GM21576 (cell line): ENCODE measurements at regions not wholly inside any gene's neighbourhood (a gene's known extent, or its start where the extent isn't known, plus 50 kb on each side); places are given as distances from the start of the nearest gene placed in this dataset.
A peak's percentile ranks its signal among the peaks of the same experiment; 100 is the strongest.

ENCODE experiments used
- ATAC-seq: cut with Tn5 transposase; IDR thresholded peaks from one replicate; pipeline ENCODE4 v1.9.1; 2021; ENCODE audit warnings: mild to moderate bottlenecking, moderate library complexity; ENCODE audit not compliant: unreplicated experiment

GRCh38 chr3:87175732-87176131 lies 51.4 kb upstream of the CHMP2B start:
- no peak for ATAC-seq

GRCh38 chr3:87173776-87174175 lies 53.3 kb upstream of the CHMP2B start:
- ATAC-seq = no peak

GRCh38 chr3:87173071-87173470 lies 54.0 kb upstream of the CHMP2B start:
- no peak for ATAC-seq

GRCh38 chr3:87167628-87168456 lies 59.3 kb upstream of the CHMP2B start:
- peak; percentile 90 for ATAC-seq

GRCh38 chr3:87164245-87164644 lies 62.9 kb upstream of the CHMP2B start:
- ATAC-seq = no peak

GRCh38 chr3:87161851-87162250 lies 65.3 kb upstream of the CHMP2B start:
- ATAC-seq = no peak

GRCh38 chr3:87161417-87161816 lies 65.7 kb upstream of the CHMP2B start:
- ATAC-seq = no peak

- ATAC-seq = no peak
Observed at GRCh38 chr3:87161013-87161412, 66.1 kb upstream of the CHMP2B start.

- ATAC-seq = no peak
Observed at GRCh38 chr3:87158823-87159222, 68.3 kb upstream of the CHMP2B start.

GRCh38 chr3:87148020-87148419 lies 79.1 kb upstream of the CHMP2B start:
- no peak for ATAC-seq

GRCh38 chr3:87147562-87147961 lies 79.5 kb upstream of the CHMP2B start:
- no peak for ATAC-seq

- peak; percentile 81 for ATAC-seq
Observed at GRCh38 chr3:87145553-87145952, 81.6 kb upstream of the CHMP2B start.

GRCh38 chr3:87136066-87136596 lies 91.0 kb upstream of the CHMP2B start:
- ATAC-seq = no peak

- ATAC-seq = no peak
Observed at GRCh38 chr3:87135412-87135811, 91.7 kb upstream of the CHMP2B start.

GRCh38 chr3:87132801-87133200 lies 94.3 kb upstream of the CHMP2B start:
- no peak for ATAC-seq

GRCh38 chr3:87128006-87128405 lies 99.1 kb upstream of the CHMP2B start:
- ATAC-seq = no peak

- no peak for ATAC-seq
Observed at GRCh38 chr3:87127281-87127680, 99.8 kb upstream of the CHMP2B start.

GRCh38 chr3:87126321-87126720 lies 100.8 kb upstream of the CHMP2B start:
- no peak for ATAC-seq

GRCh38 chr3:87125116-87125515 lies 102.0 kb upstream of the CHMP2B start:
- ATAC-seq = no peak

GRCh38 chr3:87122766-87123165 lies 104.3 kb upstream of the CHMP2B start:
- ATAC-seq = no peak

- no peak for ATAC-seq
Observed at GRCh38 chr3:87121856-87122255, 105.3 kb upstream of the CHMP2B start.

- no peak for ATAC-seq
Observed at GRCh38 chr3:87120881-87121280, 106.2 kb upstream of the CHMP2B start.

- ATAC-seq = no peak
Observed at GRCh38 chr3:87120236-87120635, 106.9 kb upstream of the CHMP2B start.
